Glomerular visceral epithelial cell (primary cell): ENCODE measurements at regions not wholly inside any gene's neighbourhood (a gene's known extent, or its start where the extent isn't known, plus 50 kb on each side); places are given as distances from the start of the nearest gene placed in this dataset.
"Not testable (repeated sequence)": the region's sequence is repeated elsewhere in the genome, so short reads cannot be mapped to it uniquely, and the experiment has no call there.

Experiments
- DNase-seq: peaks from one replicate; pipeline ENCODE4 v3.0.0-alpha.2; 2016; ENCODE audit errors: extremely low spot score

- DNase-seq, result no peak
Measured at GRCh38 chr14:40265096-40265495, 832.9 kb upstream of the FBXO33 start.

DNA sequence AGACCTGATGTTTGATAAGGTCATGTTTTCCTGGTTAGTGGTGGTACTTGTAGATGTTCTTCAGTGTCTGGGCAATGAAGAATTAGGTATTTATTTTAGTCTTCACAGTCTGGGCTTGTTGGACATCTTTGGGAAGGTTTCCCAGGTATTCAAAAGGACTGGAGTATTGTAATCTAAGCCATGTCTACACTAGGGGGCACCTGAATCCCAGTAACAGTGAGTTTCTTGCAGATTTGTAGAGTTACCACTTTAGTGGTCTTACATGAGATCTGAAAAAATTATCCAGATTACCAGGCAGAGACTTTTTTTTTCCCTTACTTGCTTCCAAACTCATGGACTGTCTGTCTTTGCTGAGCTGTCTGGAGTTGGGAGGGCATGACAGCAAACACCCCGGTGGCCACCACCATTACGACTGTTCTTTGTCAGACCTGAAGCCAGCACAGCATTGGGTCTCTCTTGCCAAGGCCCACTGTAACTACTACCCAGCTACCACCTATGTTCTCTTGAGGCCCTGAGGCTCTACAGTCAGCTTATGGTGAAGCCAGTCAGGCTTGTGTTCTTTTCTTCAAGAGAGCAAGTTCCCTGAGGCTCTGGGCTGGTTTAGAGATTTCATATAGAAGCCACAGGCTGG is 820.7 kb upstream of the FBXO33 start:
- DNase-seq, result no peak

GRCh38 chr14:40248671-40249070 is 816.4 kb upstream of the FBXO33 start:
- no peak for DNase-seq

DNA sequence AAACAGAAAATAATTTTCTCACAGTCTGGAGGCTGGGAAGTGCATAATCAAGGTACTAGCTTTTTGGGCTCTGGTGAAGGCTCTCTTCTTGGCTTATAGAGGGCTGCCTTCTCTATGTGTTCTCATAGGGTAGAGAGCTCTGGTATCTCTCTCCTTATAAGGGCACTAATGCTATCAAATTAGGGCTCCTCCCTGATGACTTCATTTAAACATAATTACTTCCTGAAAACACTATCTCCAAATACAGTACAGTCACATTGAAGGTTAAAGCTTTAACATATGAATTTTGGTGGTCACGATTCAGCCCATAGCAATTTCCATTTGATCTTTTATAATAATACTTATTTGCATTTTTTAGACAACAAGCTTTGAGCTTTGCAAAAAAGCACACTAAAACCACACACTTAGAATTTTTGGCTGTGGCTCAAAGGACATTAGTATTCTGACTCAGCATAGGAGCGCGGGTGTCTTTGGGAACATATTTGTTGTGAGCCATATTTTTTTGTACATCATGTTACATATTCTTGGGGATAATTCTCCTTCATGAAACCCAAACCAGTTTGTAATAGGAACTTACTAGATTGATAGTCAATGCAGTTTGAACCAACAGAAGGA is 808.1 kb upstream of the FBXO33 start:
- no peak for DNase-seq

DNA sequence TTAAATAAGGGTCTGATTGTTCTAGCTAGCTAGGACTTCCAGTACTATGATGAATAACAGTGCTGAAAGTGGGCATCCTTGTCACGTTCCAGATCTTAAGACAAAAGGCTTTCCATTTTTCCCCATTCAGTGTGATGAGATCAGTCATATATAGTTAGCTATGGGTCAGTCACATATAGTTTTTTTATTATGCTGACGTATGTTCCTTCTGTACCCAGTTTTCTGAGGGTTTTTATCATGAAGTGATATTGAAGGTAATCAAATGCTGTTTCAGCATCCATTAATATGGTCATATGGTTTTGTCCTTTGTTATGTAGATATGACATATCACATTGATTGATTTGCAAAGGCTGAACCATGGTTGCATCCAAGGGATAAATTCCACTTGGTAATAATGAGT is 800.1 kb upstream of the FBXO33 start:
- no peak for DNase-seq

DNA sequence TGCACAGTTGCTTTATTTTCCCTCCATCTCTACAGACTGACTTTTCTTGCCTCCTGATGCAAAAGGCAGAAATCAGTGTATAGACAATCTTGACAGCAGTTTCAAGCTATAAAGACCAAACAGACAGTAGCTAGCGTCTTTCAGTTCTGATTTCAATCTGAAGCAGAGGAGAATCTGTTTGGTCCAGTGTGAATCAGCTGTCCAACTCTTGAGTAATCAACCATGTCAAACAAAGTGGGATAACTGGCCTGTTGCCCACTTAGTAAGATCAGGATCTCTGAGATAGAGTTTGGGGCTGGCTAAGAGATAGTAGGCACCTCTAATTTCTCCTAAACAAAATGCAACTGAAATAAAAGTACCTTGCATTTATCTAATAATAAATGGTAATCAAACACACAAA is 797.4 kb upstream of the FBXO33 start:
- DNase-seq, result peak; percentile 25

DNA sequence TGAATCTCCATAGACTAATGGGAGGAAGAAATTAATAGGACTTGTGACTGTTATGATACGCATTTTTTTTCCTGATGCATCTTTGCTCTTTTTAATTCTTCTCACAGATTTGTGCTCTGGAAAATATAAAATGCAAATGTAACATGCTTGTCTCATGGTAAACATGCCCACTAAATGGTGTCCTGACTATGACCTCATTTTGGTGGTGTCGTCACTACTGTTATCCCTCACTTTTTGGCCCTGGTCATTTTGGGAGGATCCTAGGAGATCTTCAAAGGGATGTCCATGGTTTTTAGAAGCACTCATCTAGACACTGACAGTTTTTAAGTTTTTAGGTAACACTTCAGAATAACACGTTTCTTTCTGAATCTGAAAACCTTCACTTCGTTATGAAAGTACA is 790.8 kb upstream of the FBXO33 start:
- DNase-seq, result no peak

DNA sequence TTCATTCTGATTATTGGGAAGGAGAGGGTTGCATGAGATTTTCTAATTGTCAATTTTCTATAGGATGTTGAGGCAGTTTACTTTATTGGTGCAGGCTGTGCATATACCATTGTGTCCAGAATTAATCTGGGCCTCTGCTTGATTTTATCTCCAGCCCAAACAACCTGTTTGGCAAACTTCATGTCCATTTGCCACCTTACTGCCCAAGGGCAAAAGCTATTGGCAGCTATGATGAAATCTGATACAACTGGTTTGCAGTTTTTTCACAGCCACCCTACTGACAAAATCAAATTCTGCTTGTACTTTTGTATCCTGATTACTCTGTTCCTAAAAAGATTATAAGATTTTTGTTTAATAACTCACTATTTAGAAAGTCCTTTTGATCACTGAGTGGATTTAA is 789.2 kb upstream of the FBXO33 start:
- DNase-seq, result no peak

DNA sequence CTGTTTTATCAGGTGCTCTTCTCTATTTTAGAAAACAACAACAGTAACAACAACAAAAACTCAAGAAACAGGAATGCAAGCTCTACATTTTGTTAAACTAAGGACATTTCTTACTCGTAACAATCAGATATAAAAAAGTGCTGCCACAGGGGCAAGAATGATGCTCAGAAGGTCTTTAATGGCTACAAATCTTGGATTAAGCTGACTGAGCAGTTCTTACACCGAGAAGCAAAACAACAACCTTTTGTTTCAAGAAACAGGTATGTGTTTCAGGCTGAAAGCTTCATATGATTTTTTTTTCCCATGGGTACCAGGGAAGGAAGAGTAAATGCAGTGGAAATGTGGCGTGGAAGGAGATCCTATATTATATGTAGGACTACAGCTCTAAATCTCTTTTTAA is 786.8 kb upstream of the FBXO33 start:
- DNase-seq, result no peak

DNA sequence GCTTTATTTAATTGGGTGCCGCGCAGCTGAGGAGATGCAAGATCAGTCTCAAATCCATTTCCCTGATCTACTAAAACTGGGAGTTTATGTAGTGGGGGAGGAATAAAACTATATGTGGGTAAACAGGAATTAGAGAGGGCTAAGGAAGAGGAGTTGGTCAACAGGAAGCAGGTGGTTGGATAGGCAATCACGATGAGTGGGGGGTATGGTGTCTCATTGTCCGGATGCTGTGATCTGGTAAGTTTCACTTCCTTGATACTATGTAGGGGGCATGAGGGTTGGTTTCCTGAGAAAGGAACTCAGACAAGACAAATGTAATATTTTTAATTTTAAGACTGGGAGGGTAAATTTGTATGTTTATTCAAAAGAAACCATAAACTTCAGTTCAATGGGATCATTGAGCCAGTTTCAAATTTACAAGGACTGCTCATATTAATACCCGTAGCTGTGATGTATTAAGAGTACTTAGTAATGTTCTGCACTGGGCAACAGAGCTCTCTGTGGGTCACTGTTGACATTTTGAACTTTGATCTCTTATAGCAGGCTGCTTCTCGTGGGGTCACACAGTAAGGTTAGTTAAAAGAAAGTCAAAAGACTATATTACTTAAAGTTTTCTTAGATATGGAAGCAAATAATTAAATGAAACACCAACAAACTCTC is 786.2 kb upstream of the FBXO33 start:
- no peak for DNase-seq

- no peak for DNase-seq
Measured at GRCh38 chr14:40216976-40217375, 784.7 kb upstream of the FBXO33 start.

DNA sequence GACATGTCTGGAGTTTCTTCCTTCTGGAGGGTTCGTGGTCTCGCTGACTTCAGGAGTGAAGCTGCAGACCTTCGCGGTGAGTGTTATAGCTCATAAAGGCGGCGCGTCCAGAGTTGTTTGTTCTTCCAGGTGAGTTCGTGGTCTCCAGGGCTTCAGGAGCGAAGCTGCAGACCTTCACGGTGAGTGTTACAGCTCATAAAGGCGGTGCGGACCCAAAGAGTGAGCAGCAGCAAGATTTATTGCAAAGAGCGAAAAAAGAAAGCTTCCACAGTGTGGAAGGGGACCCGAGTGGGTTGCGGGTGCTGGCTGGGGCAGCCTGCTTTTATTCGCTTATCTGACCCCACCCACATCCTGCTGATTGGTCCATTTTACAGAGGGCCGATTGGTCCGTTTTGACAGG is 784.2 kb upstream of the FBXO33 start:
- DNase-seq, result not testable (repeated sequence)

DNA sequence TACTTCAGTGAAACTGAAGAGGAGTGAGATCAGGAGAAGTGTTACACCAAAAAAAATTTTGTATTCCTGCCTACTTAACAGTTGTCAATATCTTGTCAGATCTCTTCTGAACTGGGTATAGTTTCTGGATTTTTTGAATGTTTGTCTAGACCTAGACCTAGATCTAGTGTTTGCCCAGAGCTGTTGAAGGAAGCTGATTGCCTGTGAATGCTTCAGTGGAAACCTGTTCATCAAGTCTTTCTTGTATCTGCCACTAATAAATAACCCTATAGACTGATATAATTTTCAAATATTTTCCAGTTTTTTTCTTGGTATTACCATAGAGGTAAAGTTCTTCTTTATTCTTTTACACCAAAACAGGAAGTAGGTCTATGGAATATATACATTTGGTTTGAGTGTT is 781.5 kb upstream of the FBXO33 start:
- DNase-seq, result no peak

GRCh38 chr14:40204441-40205175 is 772.4 kb upstream of the FBXO33 start:
- no peak for DNase-seq

DNA sequence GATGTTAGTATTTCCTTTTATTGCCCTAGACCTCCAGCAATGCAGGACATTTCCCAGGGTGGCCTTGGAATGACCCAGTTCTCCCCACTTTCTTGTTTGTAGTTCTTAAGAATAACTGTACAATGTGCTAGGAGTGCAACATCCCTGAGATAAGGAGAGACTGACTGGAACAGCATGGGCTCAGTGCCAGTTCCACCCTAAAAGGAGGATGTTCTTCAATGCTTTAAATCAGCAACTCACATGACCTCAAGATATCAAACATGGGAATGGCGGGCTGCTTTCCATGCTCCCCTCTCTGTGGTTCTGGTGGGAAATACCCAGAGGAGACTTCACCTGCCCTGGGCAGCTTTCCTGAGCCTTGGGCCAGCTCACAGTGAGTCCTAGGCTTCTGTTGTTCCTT is 766.9 kb upstream of the FBXO33 start:
- DNase-seq, result no peak

DNA sequence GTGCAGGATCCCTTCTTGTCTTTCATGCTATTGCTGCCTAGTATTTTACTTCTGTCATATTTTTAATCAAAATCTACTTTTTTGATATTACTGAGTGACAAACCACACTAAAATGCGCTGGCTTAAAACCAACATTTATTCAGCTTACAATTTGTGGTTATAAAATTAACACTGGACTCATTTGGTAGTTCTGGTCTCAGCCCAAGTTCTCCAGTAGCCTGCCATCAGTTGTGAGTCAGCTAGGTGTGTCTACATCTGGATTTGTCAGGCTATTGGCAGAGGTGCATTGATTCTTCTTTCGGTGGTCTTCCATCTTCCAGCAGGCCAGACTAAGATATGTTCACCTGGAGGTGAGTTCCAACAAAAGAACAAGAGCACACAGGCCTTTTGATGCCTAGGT is 765.1 kb upstream of the FBXO33 start:
- no peak for DNase-seq

DNA sequence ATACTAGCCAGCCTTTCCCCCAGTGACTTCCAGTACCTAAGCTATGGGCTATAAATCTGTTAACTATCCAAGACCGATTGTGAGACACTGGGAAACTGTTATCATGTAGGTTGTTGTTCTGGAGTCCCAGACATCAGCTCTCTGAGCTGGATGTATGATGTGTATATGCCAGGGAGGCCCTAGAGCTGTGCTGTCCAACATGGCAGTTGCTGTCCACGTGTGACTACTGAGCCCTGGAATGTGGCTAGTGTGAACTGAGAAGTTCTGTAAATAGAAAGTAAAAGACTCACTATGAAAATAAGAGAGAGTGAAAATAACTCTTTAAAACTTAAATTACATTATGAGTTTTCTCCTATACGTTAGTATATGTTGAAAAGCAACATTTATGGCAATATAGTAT is 755.8 kb upstream of the FBXO33 start:
- peak; percentile 21 for DNase-seq

GRCh38 chr14:40164083-40164482 is 731.9 kb upstream of the FBXO33 start:
- peak; percentile 11 for DNase-seq

GRCh38 chr14:40139657-40140056 is 707.4 kb upstream of the FBXO33 start:
- no peak for DNase-seq

GRCh38 chr14:40133463-40133862 is 701.2 kb upstream of the FBXO33 start:
- DNase-seq, result no peak

GRCh38 chr14:40129159-40129558 is 696.9 kb upstream of the FBXO33 start:
- DNase-seq, result no peak

DNA sequence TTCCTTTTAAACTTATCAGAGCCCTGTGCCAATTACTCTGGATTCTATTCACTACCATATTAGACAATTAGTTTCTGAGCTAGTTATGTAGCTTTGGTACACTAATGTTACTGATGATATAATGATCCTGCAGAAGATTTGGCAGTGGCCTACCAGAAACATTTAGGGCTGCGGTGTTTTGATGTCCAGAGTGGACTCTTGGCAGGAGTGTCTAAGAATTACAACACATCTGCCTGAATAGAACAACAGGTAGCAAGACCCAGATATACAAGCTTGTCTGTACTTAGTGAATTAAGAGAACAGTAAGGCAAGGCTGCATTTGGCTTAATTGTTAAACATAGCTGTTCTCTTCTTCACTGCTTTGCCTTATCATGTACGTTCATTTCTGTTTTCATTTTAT is 691.6 kb upstream of the FBXO33 start:
- no peak for DNase-seq
